ENCODE measurements at regions not wholly inside any gene's neighbourhood (a gene's known extent, or its start where the extent isn't known, plus 50 kb on each side); places are given as distances from the start of the nearest gene placed in this dataset.

DNA sequence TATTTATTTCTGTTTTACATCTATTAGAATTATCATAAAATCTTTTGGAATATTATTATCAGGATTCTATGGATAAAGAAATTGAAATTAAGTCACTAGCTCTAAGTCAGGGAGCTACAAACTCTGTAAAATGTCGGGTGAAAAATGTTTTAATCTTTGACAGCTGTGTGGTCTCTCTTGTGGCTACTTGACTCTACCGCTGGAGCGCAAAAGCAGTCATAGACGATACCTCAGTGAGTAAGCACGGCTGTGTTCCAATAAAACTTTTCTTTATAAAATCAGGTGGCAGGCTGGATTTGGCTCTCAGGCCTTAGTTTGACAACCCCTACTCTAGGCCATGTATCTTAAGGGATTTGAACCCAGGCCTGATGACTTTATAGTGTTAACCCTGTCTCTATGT, 88.5 kb upstream of the PFN2 start:
- no peak for DNase-seq
- TF ChIP-seq, protein P1, sequence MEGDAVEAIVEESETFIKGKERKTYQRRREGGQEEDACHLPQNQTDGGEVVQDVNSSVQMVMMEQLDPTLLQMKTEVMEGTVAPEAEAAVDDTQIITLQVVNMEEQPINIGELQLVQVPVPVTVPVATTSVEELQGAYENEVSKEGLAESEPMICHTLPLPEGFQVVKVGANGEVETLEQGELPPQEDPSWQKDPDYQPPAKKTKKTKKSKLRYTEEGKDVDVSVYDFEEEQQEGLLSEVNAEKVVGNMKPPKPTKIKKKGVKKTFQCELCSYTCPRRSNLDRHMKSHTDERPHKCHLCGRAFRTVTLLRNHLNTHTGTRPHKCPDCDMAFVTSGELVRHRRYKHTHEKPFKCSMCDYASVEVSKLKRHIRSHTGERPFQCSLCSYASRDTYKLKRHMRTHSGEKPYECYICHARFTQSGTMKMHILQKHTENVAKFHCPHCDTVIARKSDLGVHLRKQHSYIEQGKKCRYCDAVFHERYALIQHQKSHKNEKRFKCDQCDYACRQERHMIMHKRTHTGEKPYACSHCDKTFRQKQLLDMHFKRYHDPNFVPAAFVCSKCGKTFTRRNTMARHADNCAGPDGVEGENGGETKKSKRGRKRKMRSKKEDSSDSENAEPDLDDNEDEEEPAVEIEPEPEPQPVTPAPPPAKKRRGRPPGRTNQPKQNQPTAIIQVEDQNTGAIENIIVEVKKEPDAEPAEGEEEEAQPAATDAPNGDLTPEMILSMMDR (conservative IDR thresholded peaks at IDR 0.05): no peak
- Histone ChIP-seq H3K27ac (ENCODE audit: insufficient read length, low read depth, low read length) (no peak overlapping the region), H2BK20ac (ENCODE audit: low read depth, low read length, poor library complexity, severe bottlenecking) (no peak overlapping the region), H3K27me3 (ENCODE audit: insufficient read depth, low read length) (no peaks in the 10 kb centered on the region), H4K5ac (ENCODE audit: insufficient read length, low read depth, low read length) (no peak overlapping the region), H2BK12ac (ENCODE audit: insufficient read length, low read depth, low read length) (no peak overlapping the region), H3K56ac (ENCODE audit: insufficient read length, low read depth, low read length) (no peak overlapping the region), H2BK15ac (ENCODE audit: low read depth, low read length) (no peak overlapping the region), H3K79me2 (ENCODE audit: insufficient read depth, low read length) (no peaks in the 10 kb centered on the region), H3K14ac (ENCODE audit: insufficient read depth, low read length) (no peak overlapping the region), H3T11ph (ENCODE audit: low read length) (no peak overlapping the region), H3K23me2 (ENCODE audit: insufficient read length, low read depth, low read length, poor library complexity, severe bottlenecking) (no peaks in the 10 kb centered on the region), H2BK5ac (ENCODE audit: insufficient read length, low read length) (no peak overlapping the region), H3K18ac (ENCODE audit: insufficient read length, low read depth, low read length) (no peak overlapping the region), H4K20me1 (ENCODE audit: control insufficient read depth, insufficient read depth, insufficient read length) (no peaks in the 10 kb centered on the region), H4K8ac (replicated peaks; ENCODE audit: insufficient read length, low read depth, low read length) (no peak overlapping the region), H3K79me1 (ENCODE audit: insufficient read depth, low read depth, low read length, poor library complexity, severe bottlenecking) (no peaks in the 10 kb centered on the region), H3K9ac (ENCODE audit: extremely low read depth, insufficient read length, low read length) (no peak overlapping the region), H3K4ac (ENCODE audit: low read depth, low read length) (no peak overlapping the region), H2AK5ac (ENCODE audit: insufficient read length, low read length) (no peak overlapping the region), H2AFZ (ENCODE audit: low read length) (no peak overlapping the region), H4K91ac (ENCODE audit: insufficient read length, low read depth, low read length) (no peak overlapping the region), H3K9me3 (ENCODE audit: control insufficient read depth, low read depth, low read length) (no peaks in the 10 kb centered on the region), H3K4me2 (ENCODE audit: insufficient read depth, insufficient read length, low read length) (no peak overlapping the region), H3K23ac (ENCODE audit: insufficient read length, low read depth, low read length) (no peak overlapping the region), H2BK120ac (ENCODE audit: low read depth, low read length, poor library complexity, severe bottlenecking) (no peak overlapping the region), H3K4me1 (ENCODE audit: insufficient read depth, low read length) (no peaks in the 10 kb centered on the region; the same call in 1 of the 2 replicates)
- H3K4me1 Mint-ChIP-seq: peaks cover 9 to 10% of the 10 kb centered on the region in 2 experiments
- no peaks in the 10 kb centered on the region for H3K36me3 Mint-ChIP-seq (ENCODE audit: insufficient read depth in 1 of 3, low read depth in 3 of 3)
- no peak overlapping the region for H3K4me3 Mint-ChIP-seq
- no peak overlapping the region for H3K27ac Mint-ChIP-seq
- no peaks in the 10 kb centered on the region for H3K9me3 Mint-ChIP-seq
- peaks cover 16% of the 10 kb centered on the region for H3K27me3 Mint-ChIP-seq (ENCODE audit: low read depth)
- no CpG with 5 or more reads among the region's 5 CpGs for WGBS (ENCODE audit: extremely low coverage, insufficient read length, low lambda C conversion rate)
